Right cardiac atrium (tissue), 5 donors: ENCODE measurements at regions not wholly inside any gene's neighbourhood (a gene's known extent, or its start where the extent isn't known, plus 50 kb on each side); places are given as distances from the start of the nearest gene placed in this dataset.
A peak's percentile ranks its signal among the peaks of the same experiment; 100 is the strongest.

Source experiments
- ATAC-seq, 2 donors: fragments of 200-7000 bp; cut with Tn5 transposase; one replicate each; pipeline versions ENCODE4 v1.8.0 to v1.9.1; 2020; ENCODE audit warnings: moderate library complexity in 2 of 2, mild to moderate bottlenecking in 1 of 2
- DNase-seq, 3 donors: peaks; one replicate each; pipeline ENCODE4 v3.0.0-alpha.2; 2020
- H3K27ac ChIP-seq: one replicate; pipeline ENCODE4 v1.5.1; 2013; ENCODE audit warnings: mild to moderate bottlenecking, low read length, control low read depth, moderate library complexity
- H3K27me3 ChIP-seq: one replicate; pipeline ENCODE4 v1.6.1; 2013; ENCODE audit not compliant: control insufficient read depth, insufficient read depth
- H3K4me1 ChIP-seq: one replicate; pipeline ENCODE4 v1.6.1; 2013; ENCODE audit warnings: low read length; ENCODE audit not compliant: control insufficient read depth, insufficient read depth
- H3K4me3 ChIP-seq: one replicate; pipeline ENCODE4 v1.5.1; 2013; ENCODE audit warnings: low read length, control low read depth
- H3K9me3 ChIP-seq: one replicate; pipeline ENCODE4 v1.6.1; 2013; ENCODE audit warnings: low read length; ENCODE audit not compliant: control insufficient read depth
- WGBS: extraction: QIAGEN DNeasy Blood & Tissue Kit; methylation state at CpG from one replicate; pipeline ENCODE4 v1.1.7; 2013; 5-methylcytosine and 5-hydroxymethylcytosine counted together
- intact Hi-C, 4 donors: fragments of 100-400 bp; cut with DNase I; formaldehyde crosslinking; loops; one replicate each; pipeline versions ENCODE4 v1.11.0 to v1.14.0; 2022 to 2023
- donor health status: healthy with polysubstance abuse.
- donor health status: DM: no; HTN: yes; CAD: no.
- donor health status: DM: no; HTN: no; CAD: no.
- donor health status: DM: no; HTN: yes; CAD: no; lungs with severe emphysema.
- donor health status: DM: yes; HTN: yes; CAD: no.

DNA sequence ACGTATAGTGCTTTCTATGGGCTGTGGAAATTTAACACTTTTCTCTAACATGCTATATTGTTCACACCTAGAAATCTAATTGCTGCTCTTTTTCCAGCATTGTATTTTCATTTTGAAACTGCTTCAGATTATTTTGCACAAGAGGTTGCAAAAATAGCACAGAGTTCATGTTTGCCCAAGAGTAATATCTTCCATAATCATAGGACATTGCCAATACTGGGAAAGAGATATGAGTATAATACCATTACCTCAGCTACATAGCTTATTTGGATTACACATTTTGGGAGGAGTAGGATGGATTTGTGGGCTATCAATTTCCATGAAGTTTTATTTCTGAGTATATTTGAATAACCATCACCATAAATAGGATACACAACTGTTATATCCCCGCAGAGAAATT is 717.1 kb downstream of the CDH9 start:
- no peaks in the 10 kb centered on the region for H3K4me1 ChIP-seq
- no peak for ATAC-seq
- intact Hi-C loops, result no loop called here
- WGBS, result 76% methylated on average over 2 of the region's 2 CpGs
- H3K9me3 ChIP-seq, result peaks cover 2% of the 10 kb centered on the region
- DNase-seq, result no peak
- no peaks in the 10 kb centered on the region for H3K27me3 ChIP-seq
- H3K27ac ChIP-seq, result no peak overlapping the region
- no peak overlapping the region for H3K4me3 ChIP-seq

DNA sequence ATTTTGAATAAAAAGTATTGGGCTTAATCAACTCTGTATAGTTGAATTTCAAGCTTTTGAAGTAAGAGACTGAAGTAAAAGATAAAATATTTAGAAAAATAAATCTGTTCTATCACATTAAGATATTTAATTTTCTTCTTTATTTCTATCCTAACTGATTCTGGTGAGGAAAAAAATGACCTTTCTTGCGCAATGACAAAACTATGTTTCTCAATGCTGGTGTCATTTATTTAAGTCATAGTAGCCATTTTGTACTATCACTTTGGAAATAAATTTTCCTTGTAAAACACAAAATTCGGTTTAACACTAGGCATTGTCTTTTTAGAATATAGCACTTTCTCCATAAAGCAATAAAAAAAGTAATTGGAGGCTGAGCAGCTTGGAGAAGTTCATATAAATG is 728.0 kb downstream of the CDH9 start:
- no peak overlapping the region for H3K27ac ChIP-seq
- no peaks in the 10 kb centered on the region for H3K4me1 ChIP-seq
- intact Hi-C loops, result no loop called here
- no peaks in the 10 kb centered on the region for H3K27me3 ChIP-seq
- H3K4me3 ChIP-seq, result no peak overlapping the region
- DNase-seq (no peak), ATAC-seq (no peak)
- no peaks in the 10 kb centered on the region for H3K9me3 ChIP-seq
- WGBS, result 49% methylated on average over 2 of the region's 2 CpGs

DNA sequence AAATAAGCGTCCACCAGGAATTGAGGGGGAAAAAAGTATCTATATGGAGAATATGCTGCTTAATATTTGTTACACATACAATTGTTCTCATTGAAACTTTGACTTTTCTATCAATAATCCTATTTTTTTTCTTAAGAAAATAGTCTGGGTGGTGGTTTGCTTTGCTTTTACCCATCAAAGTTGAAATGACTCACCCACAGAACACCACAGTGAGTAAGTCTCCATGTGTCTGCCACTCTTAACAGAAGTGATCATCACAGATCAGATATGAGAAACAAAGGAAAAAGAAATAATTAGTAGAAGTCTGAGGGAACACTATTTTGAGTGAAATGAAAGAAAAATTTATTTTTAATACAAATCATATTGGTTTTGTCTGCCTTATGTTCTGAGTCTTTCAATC is 742.8 kb downstream of the CDH9 start:
- H3K9me3 ChIP-seq, result no peaks in the 10 kb centered on the region
- H3K27me3 ChIP-seq, result no peaks in the 10 kb centered on the region
- no peak for ATAC-seq
- H3K4me1 ChIP-seq, result no peaks in the 10 kb centered on the region
- 59% methylated on average over 1 of the region's 1 CpG for WGBS
- intact Hi-C loops, result no loop called here
- no peak overlapping the region for H3K4me3 ChIP-seq
- DNase-seq, result no peak
- H3K27ac ChIP-seq, result no peak overlapping the region

DNA sequence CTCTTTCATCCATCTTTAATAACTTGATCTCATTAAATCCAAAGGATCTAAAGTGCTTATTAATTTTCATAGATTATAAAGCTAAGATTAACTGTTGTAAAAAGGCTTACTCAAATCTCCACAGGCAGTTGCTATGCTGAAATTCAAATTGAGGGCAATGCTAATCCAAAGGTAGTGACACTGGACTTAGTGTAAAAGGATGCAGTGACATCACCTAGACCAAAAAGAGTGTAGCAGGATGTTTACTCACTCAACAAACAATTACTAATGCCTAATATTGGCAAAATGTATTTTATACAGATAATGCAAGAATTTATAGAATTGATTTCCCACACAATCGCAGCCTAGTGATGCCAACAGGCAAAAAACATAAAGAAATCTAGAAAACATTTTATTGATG is 756.2 kb downstream of the CDH9 start:
- Histone ChIP-seq H3K27ac (no peak overlapping the region), H3K9me3 (peaks cover 3% of the 10 kb centered on the region), H3K4me1 (no peaks in the 10 kb centered on the region), H3K4me3 (no peak overlapping the region), H3K27me3 (no peaks in the 10 kb centered on the region)
- ATAC-seq, result no peak
- DNase-seq, result no peak
- intact Hi-C loops, result no loop called here
- WGBS, result 82% methylated on average over 1 of the region's 1 CpG

DNA sequence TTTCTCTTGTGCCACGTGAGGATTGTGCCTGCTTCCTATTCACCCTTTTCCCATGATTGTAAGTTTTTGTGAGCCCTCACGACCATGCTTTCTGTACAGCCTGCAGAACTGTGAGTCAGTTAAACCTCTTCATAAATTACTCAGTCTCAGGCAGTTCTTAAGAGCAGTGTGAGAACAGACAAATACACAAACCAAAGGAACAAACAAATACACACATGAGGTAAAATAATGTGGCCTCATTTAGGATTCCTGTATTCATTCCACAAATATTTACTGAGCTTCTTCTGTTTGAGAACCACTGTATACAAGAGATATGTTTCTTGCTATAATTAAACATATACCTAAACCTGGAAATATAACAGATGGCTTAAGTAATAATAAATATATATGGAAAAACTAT is 760.3 kb downstream of the CDH9 start:
- no peak overlapping the region for H3K4me3 ChIP-seq
- H3K27ac ChIP-seq, result no peak overlapping the region
- ATAC-seq (no peak), DNase-seq (no peak)
- H3K27me3 ChIP-seq, result no peaks in the 10 kb centered on the region
- WGBS, result 56% methylated on average over 2 of the region's 2 CpGs
- intact Hi-C loops, result no loop called here
- no peaks in the 10 kb centered on the region for H3K4me1 ChIP-seq
- H3K9me3 ChIP-seq, result no peaks in the 10 kb centered on the region

DNA sequence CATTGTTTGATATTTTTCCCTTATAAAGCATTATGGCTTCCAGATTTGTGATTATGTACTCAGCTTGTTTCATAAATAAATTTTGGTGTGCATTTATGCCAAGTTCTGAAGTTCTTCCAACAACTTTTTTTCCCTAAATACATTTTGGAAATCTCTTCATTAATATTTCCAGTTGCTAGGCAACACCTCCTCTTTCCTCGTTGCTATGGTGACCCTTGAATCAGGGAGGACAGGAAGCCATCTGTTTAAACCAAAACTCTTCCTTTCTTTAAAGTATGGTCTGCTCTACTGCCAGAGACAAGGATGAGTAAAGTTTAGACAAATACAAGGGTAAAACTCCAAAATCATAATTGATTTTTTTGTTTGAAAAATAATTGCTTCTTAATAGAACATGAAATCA is 779.3 kb downstream of the CDH9 start:
- ATAC-seq (no peak), DNase-seq (no peak)
- H3K27me3 ChIP-seq, result no peaks in the 10 kb centered on the region
- 30% methylated on average over 1 of the region's 1 CpG for WGBS
- no peaks in the 10 kb centered on the region for H3K4me1 ChIP-seq
- H3K27ac ChIP-seq, result no peak overlapping the region
- intact Hi-C loops, result no loop called here
- H3K9me3 ChIP-seq, result no peaks in the 10 kb centered on the region
- H3K4me3 ChIP-seq, result no peak overlapping the region

DNA sequence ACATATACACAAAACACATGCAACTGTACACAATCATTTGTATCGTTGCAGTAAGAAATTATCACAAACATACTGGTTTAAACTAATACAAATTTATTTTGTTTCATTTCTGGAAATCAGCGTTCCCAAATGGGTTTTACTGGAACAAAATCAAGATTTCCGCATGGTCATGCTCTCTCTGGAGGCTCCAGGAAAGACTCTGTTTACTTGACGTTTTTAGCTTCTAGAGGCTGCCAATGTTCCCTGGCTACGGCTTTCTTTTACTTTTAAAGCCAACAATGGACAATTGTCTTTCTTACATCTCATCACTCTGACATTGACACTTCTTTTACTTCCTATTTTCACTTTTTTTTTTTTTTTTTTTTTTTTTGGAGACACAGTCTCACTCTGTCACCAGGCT is 793.1 kb downstream of the CDH9 start:
- 54% methylated on average over 5 of the region's 5 CpGs for WGBS
- H3K4me3 ChIP-seq, result no peak overlapping the region
- no peaks in the 10 kb centered on the region for H3K27me3 ChIP-seq
- no peak overlapping the region for H3K27ac ChIP-seq
- DNase-seq (no peak), ATAC-seq (peak; percentile 64 to 65)
- intact Hi-C loops, result no loop called here
- H3K9me3 ChIP-seq, result no peaks in the 10 kb centered on the region
- no peaks in the 10 kb centered on the region for H3K4me1 ChIP-seq

DNA sequence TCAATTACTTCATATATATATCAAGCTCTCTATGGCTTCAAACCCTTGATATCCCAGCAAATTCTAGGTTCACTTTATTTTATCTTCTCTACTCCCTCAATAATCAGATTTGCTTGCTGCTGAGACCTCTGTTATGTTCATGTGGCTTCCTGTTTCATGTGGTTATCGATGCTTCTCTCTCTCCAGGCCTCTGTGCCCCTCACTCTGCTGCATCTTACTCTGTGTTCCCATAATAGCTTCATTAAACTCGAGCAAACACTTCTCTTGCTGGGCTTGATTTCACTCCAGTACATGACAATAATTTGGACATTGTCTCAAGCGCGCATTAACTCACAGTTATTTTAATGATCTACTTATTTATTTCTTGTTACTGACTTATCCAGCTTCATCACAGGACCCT is 798.8 kb downstream of the CDH9 start:
- Histone ChIP-seq H3K27ac (no peak overlapping the region), H3K4me1 (no peaks in the 10 kb centered on the region), H3K27me3 (no peaks in the 10 kb centered on the region), H3K4me3 (no peak overlapping the region), H3K9me3 (no peaks in the 10 kb centered on the region)
- 69% methylated on average over 4 of the region's 4 CpGs for WGBS
- DNase-seq (no peak), ATAC-seq (no peak)
- intact Hi-C loops, result no loop called here

DNA sequence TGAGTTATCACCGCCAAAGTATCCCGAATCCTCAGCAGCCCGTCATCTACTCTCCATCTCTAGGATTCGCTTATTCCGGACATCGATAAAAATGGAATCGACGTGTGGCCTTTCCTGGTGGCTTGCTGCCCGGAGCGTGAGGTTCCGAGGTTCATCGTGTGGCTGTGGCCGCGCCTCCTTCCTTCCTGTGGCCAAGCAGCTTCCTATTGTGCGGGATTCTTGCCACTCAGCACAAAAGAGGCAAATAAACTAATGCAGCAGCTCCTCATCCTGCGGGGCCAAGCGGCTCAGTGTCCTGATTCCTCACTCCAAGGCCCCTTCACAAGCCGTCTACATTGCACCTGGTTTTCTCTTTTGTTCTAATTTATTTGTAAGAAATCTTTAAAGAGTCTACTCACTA is 800.9 kb downstream of the CDH9 start:
- DNase-seq (no peak), ATAC-seq (no peak)
- no peak overlapping the region for H3K27ac ChIP-seq
- H3K9me3 ChIP-seq, result no peaks in the 10 kb centered on the region
- no peaks in the 10 kb centered on the region for H3K4me1 ChIP-seq
- H3K4me3 ChIP-seq, result no peak overlapping the region
- intact Hi-C loops, result no loop called here
- no peaks in the 10 kb centered on the region for H3K27me3 ChIP-seq
- WGBS, result 83% methylated on average over 18 of the region's 18 CpGs

DNA sequence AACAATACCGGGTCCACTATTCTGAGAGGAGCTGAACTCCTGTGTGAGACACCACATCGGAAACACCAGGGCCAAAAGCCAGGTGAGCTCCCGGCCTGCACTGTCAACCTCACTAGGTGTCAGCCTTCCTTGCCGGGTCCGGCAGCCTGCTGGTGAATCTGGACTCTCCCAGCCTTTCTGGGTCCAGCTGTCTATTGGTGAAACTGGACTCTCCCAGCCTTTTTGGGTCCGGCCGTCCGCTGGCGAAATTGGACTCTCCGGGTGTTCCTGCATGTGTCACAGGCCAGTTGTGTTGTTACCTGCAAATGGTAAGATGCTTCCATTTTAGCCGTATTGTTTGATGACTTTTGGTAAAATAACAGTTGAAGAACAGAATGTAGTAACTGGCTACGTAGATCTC is 801.5 kb downstream of the CDH9 start:
- Histone ChIP-seq H3K4me3 (no peak overlapping the region), H3K27ac (no peak overlapping the region), H3K4me1 (no peaks in the 10 kb centered on the region), H3K9me3 (no peaks in the 10 kb centered on the region), H3K27me3 (no peaks in the 10 kb centered on the region)
- intact Hi-C loops, result no loop called here
- WGBS, result 97% methylated on average over 12 of the region's 12 CpGs
- DNase-seq, result no peak
- ATAC-seq, result no peak

DNA sequence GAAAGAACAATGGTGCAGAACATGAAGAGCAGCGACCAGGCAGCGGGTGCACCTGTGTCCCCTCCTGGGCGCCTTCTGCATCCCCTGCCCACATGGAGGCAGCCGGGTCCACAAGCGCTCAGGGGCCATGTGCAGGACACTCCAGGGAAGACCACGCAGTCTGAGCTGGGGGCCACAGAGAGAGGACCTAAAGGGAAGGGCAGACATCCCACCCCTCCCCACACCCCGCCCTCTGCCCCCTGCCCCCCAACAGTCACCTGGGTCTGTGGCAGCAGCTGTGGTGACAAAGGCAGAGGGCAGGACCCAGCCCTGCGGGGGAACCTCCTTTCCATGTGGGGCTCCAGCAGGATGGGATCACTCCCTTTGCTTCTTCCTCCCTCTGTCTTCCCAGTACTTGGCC is 805.7 kb downstream of the CDH9 start:
- no peak for DNase-seq
- no peak for ATAC-seq
- WGBS, result 78% methylated on average over 8 of the region's 8 CpGs
- Histone ChIP-seq H3K4me3 (no peak overlapping the region), H3K9me3 (no peaks in the 10 kb centered on the region), H3K4me1 (no peaks in the 10 kb centered on the region), H3K27me3 (no peaks in the 10 kb centered on the region), H3K27ac (no peak overlapping the region)
- intact Hi-C loops, result no loop called here

DNA sequence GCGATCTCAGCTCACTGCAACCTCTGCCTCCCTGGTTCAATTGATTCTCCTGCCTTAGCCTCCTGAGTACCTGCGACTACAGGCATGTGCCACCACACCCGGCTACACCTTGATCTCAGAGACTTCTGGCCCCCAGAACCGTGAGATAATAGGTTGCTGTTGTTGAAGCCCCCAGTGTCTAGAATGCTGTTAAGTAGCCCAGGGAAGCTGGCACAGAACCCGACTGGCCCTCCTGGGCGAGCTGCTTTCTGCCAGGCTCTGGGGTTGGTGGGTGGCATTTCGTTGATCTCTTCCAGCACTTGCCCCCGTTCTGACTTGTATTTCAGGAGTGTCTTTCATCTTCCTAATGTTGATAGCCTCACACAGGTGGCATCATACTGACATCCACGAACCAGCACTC is 807.1 kb downstream of the CDH9 start:
- no peaks in the 10 kb centered on the region for H3K27me3 ChIP-seq
- H3K4me1 ChIP-seq, result no peaks in the 10 kb centered on the region
- WGBS, result 80% methylated on average over 9 of the region's 9 CpGs
- no peaks in the 10 kb centered on the region for H3K9me3 ChIP-seq
- intact Hi-C loops, result no loop called here
- H3K4me3 ChIP-seq, result no peak overlapping the region
- ATAC-seq (no peak), DNase-seq (no peak)
- no peak overlapping the region for H3K27ac ChIP-seq
